IMR-90 (cell line): ENCODE measurements at regions not wholly inside any gene's neighbourhood (a gene's known extent, or its start where the extent isn't known, plus 50 kb on each side); places are given as distances from the start of the nearest gene placed in this dataset.

Source experiments
- ATAC-seq: fragments of 200-7000 bp; cut with Tn5 transposase; 2 replicates; pipeline ENCODE4 v1.9.1; 2020; ENCODE audit warnings: low read depth, mild to moderate bottlenecking, moderate library complexity
- BruUV-seq: library from RNA; stranded (reverse); fragments of 400-500 nt; replicated peaks from 2 replicates; lab custom pipeline; 2021; lab: Mats Ljungman, UMichigan
- CTCF ChIA-PET: fragments of 300-600 bp; formaldehyde crosslinking; extraction: SDS; loops from one replicate; lab custom pipeline; 2021; ENCODE audit warnings: antibody characterized with exemption; lab: Yijun Ruan, JAX
- POLR2A ChIA-PET: fragments of 300-600 bp; sonication (Branson Sonifier 250); formaldehyde crosslinking; loops from one replicate; lab custom pipeline; 2022; ENCODE audit warnings: antibody characterized with exemption; ENCODE audit not compliant: unreplicated experiment; lab: Charles Lee
- DNase-seq: peaks from one replicate; pipeline ENCODE4 v3.0.0; 2013
- H2AFZ ChIP-seq: replicated peaks from 2 replicates; pipeline ENCODE3; 2013; ENCODE audit warnings: low read length, mild to moderate bottlenecking; ENCODE audit not compliant: poor library complexity
- H2AK5ac ChIP-seq: 2 replicates; pipeline ENCODE4 v1.6.1; 2013; ENCODE audit warnings: low read depth, low read length, inconsistent platforms
- H2AK9ac ChIP-seq: replicated peaks from 2 replicates; pipeline ENCODE3; 2013; ENCODE audit warnings: mild to moderate bottlenecking, low read depth, low read length, moderate library complexity; ENCODE audit not compliant: poor library complexity
- H2BK120ac ChIP-seq: 2 replicates; pipeline ENCODE4 v1.6.1; 2013; ENCODE audit warnings: low read depth, low read length, inconsistent platforms
- H2BK15ac ChIP-seq: 3 replicates; pipeline ENCODE4 v1.6.1; 2013; ENCODE audit warnings: low read depth, low read length, inconsistent platforms
- H2BK20ac ChIP-seq: 2 replicates; pipeline ENCODE4 v1.6.1; 2013; ENCODE audit warnings: low read depth, mild to moderate bottlenecking, inconsistent platforms, low read length, moderate library complexity
- H2BK5ac ChIP-seq: 2 replicates; pipeline ENCODE4 v1.6.1; 2013; ENCODE audit warnings: mild to moderate bottlenecking, low read depth, low read length, inconsistent platforms; ENCODE audit not compliant: poor library complexity, severe bottlenecking
- H3K14ac ChIP-seq: replicated peaks from 2 replicates; pipeline ENCODE4 v1.6.1; 2013; ENCODE audit warnings: low read depth, low read length, inconsistent platforms
- H3K18ac ChIP-seq: 2 replicates; pipeline ENCODE4 v1.6.1; 2013; ENCODE audit warnings: low read depth, low read length, control low read depth
- H3K23ac ChIP-seq: 2 replicates; pipeline ENCODE4 v1.6.1; 2013; ENCODE audit warnings: low read depth, low read length, inconsistent platforms
- H3K27ac ChIP-seq: 2 replicates; pipeline ENCODE4 v1.5.1; 2013; ENCODE audit warnings: mild to moderate bottlenecking, control low read depth, low read length; ENCODE audit not compliant: insufficient read depth
- H3K27me3 ChIP-seq: 2 replicates; pipeline ENCODE4 v1.6.1; 2013; ENCODE audit warnings: low read length; ENCODE audit not compliant: control insufficient read depth, insufficient read depth
- H3K36me3 ChIP-seq: 2 replicates; pipeline ENCODE4 v1.6.1; 2013; ENCODE audit warnings: low read length, mixed read lengths; ENCODE audit not compliant: control insufficient read depth, insufficient read depth
- H3K4ac ChIP-seq: 2 replicates; pipeline ENCODE4 v1.6.1; 2013; ENCODE audit warnings: low read depth, low read length, inconsistent platforms
- H3K4me1 ChIP-seq: 2 replicates; pipeline ENCODE4 v1.6.1; 2013; ENCODE audit warnings: low read length, mixed read lengths; ENCODE audit not compliant: control insufficient read depth, insufficient read depth
- H3K4me2 ChIP-seq: 2 replicates; pipeline ENCODE4 v1.6.1; 2013; ENCODE audit warnings: low read depth, mild to moderate bottlenecking, control low read depth, low read length, moderate library complexity
- H3K4me3 ChIP-seq: 2 replicates; pipeline ENCODE4 v1.5.1; 2013; ENCODE audit warnings: low read depth, mild to moderate bottlenecking, control low read depth, low read length, moderate library complexity; ENCODE audit not compliant: insufficient read depth
- H3K56ac ChIP-seq: 2 replicates; pipeline ENCODE4 v1.6.1; 2013; ENCODE audit warnings: low read length, inconsistent platforms; ENCODE audit not compliant: insufficient read depth; ENCODE audit errors: extremely low read depth
- H3K79me1 ChIP-seq, 2 experiments: 2 replicates each; pipeline ENCODE4 v1.6.1; 2013; ENCODE audit warnings: low read length in 2 of 2, inconsistent platforms in 1 of 2, low read depth in 1 of 2
- H3K9ac ChIP-seq: 2 replicates; pipeline ENCODE4 v1.6.1; 2013; ENCODE audit warnings: low read depth, low read length, control low read depth
- H3K9me1 ChIP-seq: 2 replicates; pipeline ENCODE4 v1.6.1; 2013; ENCODE audit warnings: low read length, inconsistent platforms; ENCODE audit not compliant: insufficient read depth
- H3K9me3 ChIP-seq: 2 replicates; pipeline ENCODE4 v1.6.1; 2013; ENCODE audit warnings: low read length; ENCODE audit not compliant: control insufficient read depth, insufficient read depth
- H4K20me1 ChIP-seq: 2 replicates; pipeline ENCODE4 v1.6.1; 2013; ENCODE audit warnings: low read length, inconsistent platforms; ENCODE audit not compliant: insufficient read depth
- H4K5ac ChIP-seq: 2 replicates; pipeline ENCODE4 v1.6.1; 2013; ENCODE audit warnings: mild to moderate bottlenecking, low read depth, low read length, control low read depth
- H4K8ac ChIP-seq, 2 experiments: 2 replicates each; pipeline ENCODE4 v1.6.1; 2013; ENCODE audit warnings: low read depth in 2 of 2, low read length in 2 of 2, control low read depth in 1 of 2, inconsistent platforms in 1 of 2
- H4K91ac ChIP-seq: 2 replicates; pipeline ENCODE4 v1.6.1; 2013; ENCODE audit warnings: low read depth, low read length, inconsistent platforms; ENCODE audit not compliant: insufficient read depth
- CTCF ChIP-seq: conservative IDR thresholded peaks from 2 replicates; pipeline ENCODE4 v1.5.1; 2012; ENCODE audit warnings: mild to moderate bottlenecking, low read depth, low read length, improper control_type of control experiment
- MAZ ChIP-seq: IDR thresholded peaks from 2 replicates; pipeline ENCODE4 v1.6.1; 2012; ENCODE audit warnings: low read depth, mild to moderate bottlenecking, low read length, improper control_type of control experiment, moderate library complexity, borderline replicate concordance
- RCOR1 ChIP-seq: IDR thresholded peaks from 2 replicates; pipeline ENCODE4 v1.6.1; 2012; ENCODE audit warnings: mild to moderate bottlenecking, low read length, improper control_type of control experiment; ENCODE audit not compliant: insufficient replicate concordance
- SMC3 ChIP-seq: fragments of 150-350 bp; IDR thresholded peaks from 2 replicates; pipeline ENCODE4 v1.6.1; 2016; ENCODE audit warnings: low read depth, mild to moderate bottlenecking, antibody characterized with exemption, low read length, moderate library complexity
- WGBS, 2 experiments: methylation state at CpG; one replicate each; pipeline versions ENCODE4 v1.1.5 to v1.1.7; 2013; ENCODE audit warnings: missing lambda C conversion rate in 2 of 2; ENCODE audit not compliant: insufficient read length in 1 of 2; ENCODE audit errors: extremely low coverage in 2 of 2; 5-methylcytosine and 5-hydroxymethylcytosine counted together
- dilution Hi-C: fragments of 300-500 bp; cut with HindIII; formaldehyde crosslinking; loops from one replicate; pipeline ENCODE4 v1.14.3; 2018; ENCODE audit warnings: low sequenced_read_pairs; ENCODE audit not compliant: unreplicated experiment
- in situ Hi-C: fragments of 300-500 bp; cut with MboI; formaldehyde crosslinking; loops from 3 replicates; pipeline ENCODE4 v1.14.3; 2019; ENCODE audit warnings: low sequenced_read_pairs, inconsistent platforms, mixed read lengths
- intact Hi-C: fragments of 100-400 bp; cut with micrococcal nuclease; formaldehyde crosslinking; loops from 2 replicates; pipeline ENCODE4 v1.10.0; 2022

GRCh38 chr1:234713440-234713839 is 103.5 kb upstream of the IRF2BP2 start:
- H4K5ac ChIP-seq, result no peak overlapping the region
- ATAC-seq, result no peak
- no peak overlapping the region for H2AFZ ChIP-seq
- H2AK5ac ChIP-seq, result peak overlapping the region; percentile 30; the same call in 1 of the 2 replicates
- H3K9me1 ChIP-seq, result peaks cover 7% of the 10 kb centered on the region; the same call in 1 of the 2 replicates
- H3K56ac ChIP-seq, result no peak overlapping the region
- no peak overlapping the region for H4K8ac ChIP-seq
- ChIA-PET POLR2A (no interaction called here), CTCF (no interaction called here)
- H3K23ac ChIP-seq, result no peak overlapping the region
- no peak for DNase-seq
- H3K36me3 ChIP-seq, result no peaks in the 10 kb centered on the region
- in situ Hi-C loops (no loop called here), dilution Hi-C loops (no loop called here), intact Hi-C loops (no loop called here)
- no peak overlapping the region for H2BK120ac ChIP-seq
- no peak overlapping the region for H2BK5ac ChIP-seq
- BruUV-seq, result no TSS peak
- no peaks in the 10 kb centered on the region for H4K20me1 ChIP-seq
- no peak overlapping the region for H3K4ac ChIP-seq
- H3K4me3 ChIP-seq, result no peak overlapping the region
- H3K9ac ChIP-seq, result no peak overlapping the region
- peak overlapping the region; percentile 5; the same call in 1 of the 2 replicates for H4K91ac ChIP-seq
- no peak overlapping the region for H3K27ac ChIP-seq
- WGBS, 2 experiments, result 90% methylated on average over 5 of the region's 11 CpGs; no CpG with 5 or more reads in 1 of the 2 experiments
- no peak overlapping the region for H2BK20ac ChIP-seq
- no peak overlapping the region for H3K14ac ChIP-seq
- H3K18ac ChIP-seq, result no peak overlapping the region
- H3K4me2 ChIP-seq, result no peak overlapping the region
- H2AK9ac ChIP-seq, result peak overlapping the region; percentile 9
- H3K79me1 ChIP-seq, result no peaks in the 10 kb centered on the region
- no peaks in the 10 kb centered on the region for H3K27me3 ChIP-seq
- no peaks in the 10 kb centered on the region for H3K9me3 ChIP-seq
- TF ChIP-seq SMC3, result no peak
- TF ChIP-seq CTCF, result no peak
- no peak for TF ChIP-seq RCOR1
- no peak for TF ChIP-seq MAZ
- H3K4me1 ChIP-seq, result peaks cover 2% of the 10 kb centered on the region; the same call in 1 of the 2 replicates
- no peak overlapping the region for H2BK15ac ChIP-seq
